Activated T-cell treated with anti-CD3 and anti-CD28 coated beads, Interleukin-2, amount 50 U/mL, for 4 hours (primary cell): ENCODE measurements at regions not wholly inside any gene's neighbourhood (a gene's known extent, or its start where the extent isn't known, plus 50 kb on each side); places are given as distances from the start of the nearest gene placed in this dataset.
"Not testable (repeated sequence)": the region's sequence is repeated elsewhere in the genome, so short reads cannot be mapped to it uniquely, and the experiment has no call there.

Source experiments
- ATAC-seq, 2 donors: fragments of 200-7000 bp; cut with Tn5 transposase; one replicate each; pipeline ENCODE4 v1.10.0; 2021
- DNase-seq: peaks from one replicate; pipeline ENCODE4 v3.0.0-alpha.2; 2020
- H3K27me3 Mint-ChIP-seq: one replicate; pipeline ENCODE4 v1.8.0; 2021; ENCODE audit warnings: low read depth, mixed read lengths
- H3K36me3 Mint-ChIP-seq: one replicate; pipeline ENCODE4 v1.8.0; 2022; ENCODE audit warnings: mixed read lengths; ENCODE audit not compliant: insufficient read depth
- H3K4me1 Mint-ChIP-seq: one replicate; pipeline ENCODE4 v1.8.0; 2021; ENCODE audit warnings: low read depth, mixed read lengths
- H3K4me3 Mint-ChIP-seq: one replicate; pipeline ENCODE4 v1.8.0; 2021; ENCODE audit warnings: mild to moderate bottlenecking, moderate library complexity, mixed read lengths
- H3K9me3 Mint-ChIP-seq: one replicate; pipeline ENCODE4 v1.8.0; 2021; ENCODE audit warnings: mixed read lengths

- not testable (repeated sequence) for H3K36me3 Mint-ChIP-seq, DNase-seq, H3K4me1 Mint-ChIP-seq, ATAC-seq, H3K9me3 Mint-ChIP-seq, H3K27me3 Mint-ChIP-seq, H3K4me3 Mint-ChIP-seq
Observed at GRCh38 chr4:117599393-117599792, 434.9 kb upstream of the NDST3 start.

- not testable (repeated sequence) for H3K4me3 Mint-ChIP-seq, ATAC-seq, DNase-seq, H3K27me3 Mint-ChIP-seq, H3K9me3 Mint-ChIP-seq, H3K4me1 Mint-ChIP-seq, H3K36me3 Mint-ChIP-seq
Observed at GRCh38 chr4:117600936-117601335, 433.4 kb upstream of the NDST3 start.

GRCh38 chr4:117610706-117611308 lies 423.5 kb upstream of the NDST3 start:
- no peaks in the 10 kb centered on the region for H3K36me3 Mint-ChIP-seq
- no peaks in the 10 kb centered on the region for H3K27me3 Mint-ChIP-seq
- DNase-seq = no peak
- no peak for ATAC-seq
- no peaks in the 10 kb centered on the region for H3K4me1 Mint-ChIP-seq
- H3K4me3 Mint-ChIP-seq = no peak overlapping the region
- H3K9me3 Mint-ChIP-seq = peaks cover 14% of the 10 kb centered on the region

- Mint-ChIP-seq H3K9me3 (peaks cover 14% of the 10 kb centered on the region), H3K4me1 (no peaks in the 10 kb centered on the region), H3K36me3 (no peaks in the 10 kb centered on the region), H3K4me3 (no peak overlapping the region), H3K27me3 (no peaks in the 10 kb centered on the region)
- ATAC-seq = no peak
- DNase-seq = no peak
Observed at GRCh38 chr4:117621673-117622072, 412.6 kb upstream of the NDST3 start.

- H3K27me3 Mint-ChIP-seq = no peaks in the 10 kb centered on the region
- H3K4me1 Mint-ChIP-seq = no peaks in the 10 kb centered on the region
- H3K9me3 Mint-ChIP-seq = peaks cover 11% of the 10 kb centered on the region
Observed at GRCh38 chr4:117623326-117623725, 411.0 kb upstream of the NDST3 start.

GRCh38 chr4:117626664-117627063 lies 407.6 kb upstream of the NDST3 start:
- H3K9me3 Mint-ChIP-seq = peaks cover 9% of the 10 kb centered on the region
- ATAC-seq = no peak
- H3K36me3 Mint-ChIP-seq = no peaks in the 10 kb centered on the region
- no peaks in the 10 kb centered on the region for H3K27me3 Mint-ChIP-seq
- no peak overlapping the region for H3K4me3 Mint-ChIP-seq
- no peaks in the 10 kb centered on the region for H3K4me1 Mint-ChIP-seq
- no peak for DNase-seq

More at GRCh38 chr4:117623326-117623725, 411.0 kb upstream of the NDST3 start:
- ATAC-seq = no peak
- Mint-ChIP-seq H3K4me3 (no peak overlapping the region), H3K36me3 (no peaks in the 10 kb centered on the region)
- no peak for DNase-seq

- Mint-ChIP-seq H3K4me3 (no peak overlapping the region), H3K4me1 (no peaks in the 10 kb centered on the region), H3K9me3 (peaks cover 3% of the 10 kb centered on the region), H3K27me3 (no peaks in the 10 kb centered on the region), H3K36me3 (no peaks in the 10 kb centered on the region)
- DNase-seq (no peak), ATAC-seq (no peak)
Observed at GRCh38 chr4:117634716-117635115, 399.6 kb upstream of the NDST3 start.

- H3K36me3 Mint-ChIP-seq = no peaks in the 10 kb centered on the region
- no peaks in the 10 kb centered on the region for H3K4me1 Mint-ChIP-seq
- DNase-seq (no peak), ATAC-seq (no peak)
- no peaks in the 10 kb centered on the region for H3K27me3 Mint-ChIP-seq
- no peak overlapping the region for H3K4me3 Mint-ChIP-seq
- H3K9me3 Mint-ChIP-seq = no peaks in the 10 kb centered on the region
Observed at GRCh38 chr4:117637347-117637746, 396.9 kb upstream of the NDST3 start.

- no peaks in the 10 kb centered on the region for H3K27me3 Mint-ChIP-seq
- H3K36me3 Mint-ChIP-seq = no peaks in the 10 kb centered on the region
- peaks cover 2% of the 10 kb centered on the region for H3K9me3 Mint-ChIP-seq
- no peak for ATAC-seq
- no peak overlapping the region for H3K4me3 Mint-ChIP-seq
- no peak for DNase-seq
- no peaks in the 10 kb centered on the region for H3K4me1 Mint-ChIP-seq
Observed at GRCh38 chr4:117640836-117641235, 393.4 kb upstream of the NDST3 start.

GRCh38 chr4:117641519-117641918 lies 392.8 kb upstream of the NDST3 start:
- no peaks in the 10 kb centered on the region for H3K4me1 Mint-ChIP-seq
- ATAC-seq (no peak), DNase-seq (no peak)
- no peak overlapping the region for H3K4me3 Mint-ChIP-seq
- peaks cover 2% of the 10 kb centered on the region for H3K9me3 Mint-ChIP-seq
- H3K27me3 Mint-ChIP-seq = no peaks in the 10 kb centered on the region
- H3K36me3 Mint-ChIP-seq = no peaks in the 10 kb centered on the region

- no peaks in the 10 kb centered on the region for H3K36me3 Mint-ChIP-seq
- no peak overlapping the region for H3K4me3 Mint-ChIP-seq
- H3K9me3 Mint-ChIP-seq = peaks cover 3% of the 10 kb centered on the region
- ATAC-seq (no peak), DNase-seq (no peak)
- no peaks in the 10 kb centered on the region for H3K27me3 Mint-ChIP-seq
- no peaks in the 10 kb centered on the region for H3K4me1 Mint-ChIP-seq
Observed at GRCh38 chr4:117654079-117654478, 380.2 kb upstream of the NDST3 start.

- DNase-seq (no peak), ATAC-seq (no peak)
- Mint-ChIP-seq H3K9me3 (no peaks in the 10 kb centered on the region), H3K27me3 (no peaks in the 10 kb centered on the region), H3K4me1 (no peaks in the 10 kb centered on the region), H3K36me3 (no peaks in the 10 kb centered on the region), H3K4me3 (no peak overlapping the region)
Observed at GRCh38 chr4:117660668-117661067, 373.6 kb upstream of the NDST3 start.

- Mint-ChIP-seq H3K36me3 (no peaks in the 10 kb centered on the region), H3K4me1 (no peaks in the 10 kb centered on the region), H3K9me3 (no peaks in the 10 kb centered on the region), H3K4me3 (no peak overlapping the region), H3K27me3 (no peaks in the 10 kb centered on the region)
- ATAC-seq (no peak), DNase-seq (no peak)
Observed at GRCh38 chr4:117661091-117662072, 372.9 kb upstream of the NDST3 start.

GRCh38 chr4:117664706-117665444 lies 369.4 kb upstream of the NDST3 start:
- H3K36me3 Mint-ChIP-seq = no peaks in the 10 kb centered on the region
- DNase-seq = no peak
- no peaks in the 10 kb centered on the region for H3K4me1 Mint-ChIP-seq
- H3K9me3 Mint-ChIP-seq = peaks cover 2% of the 10 kb centered on the region
- no peak for ATAC-seq
- H3K27me3 Mint-ChIP-seq = no peaks in the 10 kb centered on the region
- no peak overlapping the region for H3K4me3 Mint-ChIP-seq
